ENCODE measurements at regions not wholly inside any gene's neighbourhood (a gene's known extent, or its start where the extent isn't known, plus 50 kb on each side); places are given as distances from the start of the nearest gene placed in this dataset.

DNA sequence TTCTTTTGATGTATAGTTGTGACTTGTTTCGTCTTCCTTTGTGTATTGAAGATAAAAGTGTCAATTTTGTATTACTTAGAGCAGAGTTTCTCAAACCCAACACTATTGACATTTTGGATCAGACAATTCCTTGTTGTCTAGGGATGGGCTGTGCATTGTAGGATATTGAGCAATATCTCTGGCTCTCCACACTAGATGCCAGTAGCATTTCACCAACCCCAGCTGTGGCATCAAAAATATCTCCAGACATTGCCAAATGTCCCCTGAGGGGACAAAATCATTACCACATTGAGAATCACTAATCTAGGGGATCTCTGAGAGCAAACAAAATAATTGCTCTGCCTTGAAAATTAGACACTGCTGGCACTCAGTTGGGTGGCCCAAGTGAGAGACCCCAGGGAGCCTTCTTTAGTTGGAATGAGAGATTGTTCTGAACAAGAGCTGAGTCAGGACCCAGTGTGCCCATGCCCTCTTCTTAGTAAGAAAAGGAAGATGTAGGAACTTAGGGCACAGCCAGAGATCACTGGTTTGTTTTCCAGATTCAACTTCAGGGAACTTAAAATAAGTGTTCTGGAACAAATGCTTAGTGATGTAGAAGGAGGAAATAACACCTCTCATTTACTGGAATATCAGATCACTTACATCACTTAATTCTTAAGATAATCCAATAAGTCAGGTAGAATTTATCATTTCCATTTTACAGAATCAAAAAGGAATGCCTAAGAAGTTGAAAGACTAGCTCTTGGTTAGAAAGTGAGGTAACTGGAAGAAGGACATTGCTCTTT lies 466.6 kb upstream of the TNP1 start:
- H3K4me3 Mint-ChIP-seq, result no peak overlapping the region
- DNase-seq (ENCODE audit: low spot score), result no peak
- peaks cover 2% of the 10 kb centered on the region for H3K36me3 Mint-ChIP-seq (ENCODE audit: low read depth)
- H3K27me3 Mint-ChIP-seq (ENCODE audit: low read depth), result peaks cover 2% of the 10 kb centered on the region
- peaks cover 10% of the 10 kb centered on the region for H3K4me1 Mint-ChIP-seq (ENCODE audit: low read depth)
- H3K9me3 Mint-ChIP-seq, result peaks cover 11% of the 10 kb centered on the region
- no peak overlapping the region for H3K27ac Mint-ChIP-seq

DNA sequence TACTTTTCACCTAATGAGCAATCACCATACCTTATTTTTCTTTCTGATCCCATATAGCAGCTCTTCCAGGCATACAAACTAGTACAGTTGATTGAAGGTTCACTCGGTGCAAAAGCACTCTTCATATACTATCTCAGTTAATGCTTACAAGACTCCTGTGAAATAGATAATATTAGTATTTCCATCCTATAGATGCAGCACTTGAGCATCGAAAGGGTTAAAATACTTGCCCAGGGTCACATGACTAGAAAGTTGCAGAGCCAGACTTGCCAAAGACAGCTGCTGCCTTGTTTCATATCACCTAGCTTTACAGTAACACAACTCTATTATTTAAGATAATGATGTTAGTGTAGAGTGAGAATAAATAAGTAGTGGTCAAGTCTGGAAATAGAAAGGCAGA lies 466.0 kb upstream of the TNP1 start:
- no peak for DNase-seq (ENCODE audit: low spot score)
- peaks cover 2% of the 10 kb centered on the region for H3K36me3 Mint-ChIP-seq (ENCODE audit: low read depth)

DNA sequence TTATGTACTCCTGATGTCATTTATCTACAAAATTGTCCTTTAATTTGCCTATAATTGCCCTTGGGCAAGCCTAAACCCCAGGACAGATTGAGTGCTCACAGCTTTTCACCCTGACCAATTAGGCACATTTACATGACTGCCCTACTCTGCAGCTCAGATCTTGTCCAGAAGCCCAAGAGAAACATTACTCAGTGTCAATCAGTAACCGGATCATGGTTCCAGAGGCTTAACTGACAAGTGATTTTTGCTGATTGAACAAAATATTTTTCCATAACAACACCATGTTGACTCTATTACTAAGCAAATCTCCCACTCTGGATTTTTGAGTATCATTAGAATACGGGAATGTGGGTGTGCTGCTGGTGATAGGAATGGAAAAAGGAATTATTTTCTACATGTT lies 465.4 kb upstream of the TNP1 start:
- Mint-ChIP-seq H3K36me3 (ENCODE audit: low read depth) (peaks cover 2% of the 10 kb centered on the region), H3K4me3 (no peak overlapping the region), H3K27me3 (ENCODE audit: low read depth) (peaks cover 2% of the 10 kb centered on the region), H3K9me3 (peaks cover 11% of the 10 kb centered on the region), H3K27ac (no peak overlapping the region), H3K4me1 (ENCODE audit: low read depth) (peaks cover 10% of the 10 kb centered on the region)
- no peak for DNase-seq (ENCODE audit: low spot score)

More for the DNA sequence above, 466.0 kb upstream of the TNP1 start:
- Mint-ChIP-seq H3K27me3 (ENCODE audit: low read depth) (peaks cover 2% of the 10 kb centered on the region), H3K27ac (no peak overlapping the region), H3K9me3 (peaks cover 11% of the 10 kb centered on the region), H3K4me1 (ENCODE audit: low read depth) (peaks cover 10% of the 10 kb centered on the region), H3K4me3 (no peak overlapping the region)

DNA sequence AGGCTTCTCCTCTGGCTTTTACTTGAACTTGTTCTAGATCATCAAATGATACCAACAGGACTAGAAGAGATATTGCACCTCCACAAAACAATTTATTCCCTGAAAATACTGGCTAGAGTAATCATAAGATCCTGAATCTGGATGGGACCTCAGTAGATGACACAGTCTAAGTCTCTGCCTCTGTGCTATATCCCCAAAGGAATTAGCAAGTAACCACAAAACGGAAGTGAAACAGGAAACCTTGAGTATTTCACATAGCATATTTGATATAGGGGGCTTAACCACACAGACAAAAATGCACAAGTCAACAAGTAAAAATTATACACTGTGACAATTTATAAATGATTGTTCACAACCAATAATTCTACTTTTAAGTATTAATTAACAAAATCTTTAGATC lies 456.9 kb upstream of the TNP1 start:
- Mint-ChIP-seq H3K36me3 (ENCODE audit: low read depth) (no peaks in the 10 kb centered on the region), H3K27ac (no peak overlapping the region), H3K4me3 (peak overlapping the region; percentile 11), H3K27me3 (ENCODE audit: low read depth) (peaks cover 2% of the 10 kb centered on the region), H3K9me3 (no peaks in the 10 kb centered on the region), H3K4me1 (ENCODE audit: low read depth) (peaks cover 10% of the 10 kb centered on the region)
- DNase-seq (ENCODE audit: low spot score), result no peak

DNA sequence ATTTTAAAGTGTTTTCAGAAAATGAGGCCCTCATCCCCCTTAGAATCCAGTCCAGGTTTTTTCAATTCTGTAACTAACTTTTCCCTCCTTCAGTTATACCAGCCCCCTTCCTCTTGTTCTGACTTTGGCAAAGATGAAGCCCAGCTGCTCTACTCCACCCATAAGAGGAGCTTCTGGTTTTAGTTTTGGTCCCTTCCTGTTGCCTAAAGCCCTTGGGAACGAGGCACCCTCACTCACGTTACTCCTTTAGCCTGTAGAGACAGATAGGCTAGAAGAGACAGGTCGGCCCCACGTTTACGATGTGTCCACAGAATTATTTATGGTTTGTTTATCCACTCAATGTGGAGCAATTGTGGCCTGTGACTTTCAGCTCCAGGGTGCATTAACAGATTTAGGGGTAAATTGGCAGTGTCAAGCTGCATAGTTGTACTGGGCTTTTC lies 454.2 kb upstream of the TNP1 start:
- H3K4me3 Mint-ChIP-seq, result no peak overlapping the region
- no peak overlapping the region for H3K27ac Mint-ChIP-seq
- no peak for DNase-seq (ENCODE audit: low spot score)

DNA sequence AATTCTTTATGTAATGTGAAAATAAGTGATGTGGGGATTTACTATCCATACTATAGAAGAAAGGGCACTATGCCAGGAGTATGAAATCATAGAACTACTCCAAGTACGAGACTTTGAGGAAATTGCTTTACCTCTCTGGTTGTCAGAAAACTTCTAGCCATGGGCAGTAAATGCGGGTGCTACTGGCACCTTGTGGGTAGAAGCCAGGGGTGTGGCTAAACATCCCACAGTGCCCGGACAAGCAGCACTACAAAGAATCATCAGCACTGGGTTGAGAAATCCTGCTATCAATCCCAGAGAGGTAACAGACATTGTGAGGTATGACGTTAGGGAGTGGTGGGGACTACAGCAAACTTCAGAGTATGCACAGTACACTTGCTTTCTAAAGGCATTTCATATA lies 453.5 kb upstream of the TNP1 start:
- Mint-ChIP-seq H3K4me1 (ENCODE audit: low read depth) (peaks cover 10% of the 10 kb centered on the region), H3K9me3 (peaks cover 4% of the 10 kb centered on the region), H3K36me3 (ENCODE audit: low read depth) (no peaks in the 10 kb centered on the region), H3K4me3 (no peak overlapping the region), H3K27me3 (ENCODE audit: low read depth) (peaks cover 2% of the 10 kb centered on the region), H3K27ac (no peak overlapping the region)
- no peak for DNase-seq (ENCODE audit: low spot score)

More for the DNA sequence above, 454.2 kb upstream of the TNP1 start:
- peaks cover 10% of the 10 kb centered on the region for H3K4me1 Mint-ChIP-seq (ENCODE audit: low read depth)
- no peaks in the 10 kb centered on the region for H3K36me3 Mint-ChIP-seq (ENCODE audit: low read depth)
- peaks cover 4% of the 10 kb centered on the region for H3K9me3 Mint-ChIP-seq
- H3K27me3 Mint-ChIP-seq (ENCODE audit: low read depth), result peaks cover 2% of the 10 kb centered on the region

DNA sequence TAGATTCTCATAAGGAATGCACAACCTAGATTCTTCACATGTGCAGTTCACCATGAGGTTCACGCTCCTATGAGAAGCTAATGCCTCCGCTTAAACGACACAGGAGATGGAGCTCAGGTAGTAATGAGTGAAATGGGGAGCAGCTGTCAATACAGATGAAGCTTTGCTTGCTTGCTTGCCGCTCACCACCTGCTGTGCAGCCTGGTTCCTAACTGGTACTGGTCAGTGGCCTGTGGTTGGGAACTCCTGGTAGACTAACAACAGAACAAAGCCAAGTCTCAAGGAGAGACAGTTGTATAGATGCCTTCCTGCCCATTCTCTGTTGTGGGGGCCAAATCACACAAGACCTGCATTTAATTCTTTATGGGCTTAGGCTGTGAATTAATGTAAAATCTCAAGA lies 449.2 kb upstream of the TNP1 start:
- H3K27ac Mint-ChIP-seq, result no peak overlapping the region
- no peaks in the 10 kb centered on the region for H3K27me3 Mint-ChIP-seq (ENCODE audit: low read depth)
- no peaks in the 10 kb centered on the region for H3K4me1 Mint-ChIP-seq (ENCODE audit: low read depth)
- H3K36me3 Mint-ChIP-seq (ENCODE audit: low read depth), result no peaks in the 10 kb centered on the region
- DNase-seq (ENCODE audit: low spot score), result no peak
- H3K9me3 Mint-ChIP-seq, result peaks cover 4% of the 10 kb centered on the region
- no peak overlapping the region for H3K4me3 Mint-ChIP-seq

DNA sequence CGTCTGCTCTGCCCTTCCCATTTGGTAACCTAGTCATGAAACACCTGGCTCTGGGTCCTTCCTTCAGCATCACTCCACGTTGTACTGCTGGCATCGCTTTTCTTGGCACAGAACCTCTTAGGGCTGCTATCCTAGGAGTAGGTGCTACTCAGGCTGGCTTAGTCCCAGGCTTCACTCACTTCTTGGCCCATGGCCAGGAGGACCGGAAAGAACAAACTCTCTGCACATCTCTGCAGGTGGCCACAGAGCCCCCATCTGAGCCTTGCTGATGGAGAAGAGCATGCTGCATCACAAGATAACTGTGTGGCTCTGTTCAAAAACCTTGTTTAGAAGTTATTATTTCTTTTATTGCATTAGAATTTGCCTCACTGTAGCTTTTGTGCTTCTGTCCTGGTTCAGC lies 447.2 kb upstream of the TNP1 start:
- Mint-ChIP-seq H3K4me1 (ENCODE audit: low read depth) (no peaks in the 10 kb centered on the region), H3K27me3 (ENCODE audit: low read depth) (no peaks in the 10 kb centered on the region), H3K36me3 (ENCODE audit: low read depth) (no peaks in the 10 kb centered on the region), H3K27ac (no peak overlapping the region), H3K9me3 (peaks cover 4% of the 10 kb centered on the region), H3K4me3 (no peak overlapping the region)
- DNase-seq (ENCODE audit: low spot score), result no peak

DNA sequence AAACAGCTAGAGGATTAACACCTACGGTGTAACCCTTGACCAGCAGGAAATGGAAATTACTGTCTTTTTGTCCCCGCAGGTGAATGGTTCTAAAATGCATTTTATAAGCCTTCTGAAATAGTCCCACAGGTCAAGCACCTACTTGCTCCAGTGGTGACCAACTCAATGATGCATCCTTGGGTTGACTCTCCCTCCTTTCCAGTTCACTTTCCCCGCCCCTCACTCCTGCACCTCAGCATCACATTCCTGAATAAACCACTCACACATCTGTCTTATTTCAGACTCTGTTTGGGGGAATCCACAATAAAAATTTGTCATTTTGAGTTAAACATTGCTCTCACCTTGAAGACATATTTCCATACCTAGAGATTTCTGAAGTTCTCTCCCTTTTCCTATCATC lies 446.0 kb upstream of the TNP1 start:
- Mint-ChIP-seq H3K4me3 (no peak overlapping the region), H3K4me1 (ENCODE audit: low read depth) (no peaks in the 10 kb centered on the region), H3K9me3 (peaks cover 4% of the 10 kb centered on the region), H3K36me3 (ENCODE audit: low read depth) (no peaks in the 10 kb centered on the region), H3K27ac (no peak overlapping the region), H3K27me3 (ENCODE audit: low read depth) (no peaks in the 10 kb centered on the region)
- DNase-seq (ENCODE audit: low spot score), result no peak

DNA sequence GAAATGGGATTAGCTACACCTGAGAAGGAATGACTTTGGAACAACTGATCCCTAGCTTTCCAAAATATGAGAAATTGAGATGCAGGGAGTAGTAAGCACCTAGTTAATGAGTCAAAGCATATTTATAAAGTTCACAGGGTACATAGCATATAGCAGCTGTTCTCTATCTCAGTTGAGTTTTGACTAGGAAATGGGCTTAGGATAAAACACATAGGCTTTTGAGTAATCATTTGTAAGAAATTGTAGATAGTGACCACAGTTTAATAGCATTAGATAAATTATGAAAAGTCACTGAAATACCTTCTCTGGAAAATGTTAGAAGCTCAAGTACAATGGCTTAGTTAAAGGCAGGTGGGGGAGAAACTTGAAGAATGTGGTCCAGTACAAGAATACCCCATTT lies 444.7 kb upstream of the TNP1 start:
- H3K27me3 Mint-ChIP-seq (ENCODE audit: low read depth), result no peaks in the 10 kb centered on the region
- no peak overlapping the region for H3K4me3 Mint-ChIP-seq
- no peak for DNase-seq (ENCODE audit: low spot score)
- peaks cover 2% of the 10 kb centered on the region for H3K9me3 Mint-ChIP-seq
- no peaks in the 10 kb centered on the region for H3K36me3 Mint-ChIP-seq (ENCODE audit: low read depth)
- H3K4me1 Mint-ChIP-seq (ENCODE audit: low read depth), result no peaks in the 10 kb centered on the region
- H3K27ac Mint-ChIP-seq, result no peak overlapping the region

DNA sequence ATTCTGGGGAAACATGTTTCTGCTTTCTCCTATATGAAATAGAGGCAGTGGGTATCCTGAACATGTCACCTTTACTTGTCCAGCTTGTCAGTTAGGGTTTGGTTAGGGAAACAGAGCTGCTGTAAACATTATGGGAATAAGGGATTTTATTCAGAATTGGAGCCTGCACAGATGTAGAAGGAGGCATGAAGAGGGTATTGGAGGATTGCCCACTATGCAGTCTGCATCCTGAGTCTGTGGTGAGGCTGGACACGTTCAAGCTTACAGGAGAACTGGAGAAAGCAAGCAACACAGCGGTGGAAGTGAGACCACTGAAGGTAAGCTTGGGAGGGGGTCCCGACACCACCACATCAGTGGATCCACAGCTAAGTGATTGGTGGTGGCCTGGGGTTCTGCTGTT lies 443.0 kb upstream of the TNP1 start:
- no peak for DNase-seq (ENCODE audit: low spot score)
- Mint-ChIP-seq H3K36me3 (ENCODE audit: low read depth) (no peaks in the 10 kb centered on the region), H3K9me3 (no peaks in the 10 kb centered on the region), H3K27ac (no peak overlapping the region), H3K4me3 (no peak overlapping the region), H3K4me1 (ENCODE audit: low read depth) (no peaks in the 10 kb centered on the region), H3K27me3 (ENCODE audit: low read depth) (no peaks in the 10 kb centered on the region)

DNA sequence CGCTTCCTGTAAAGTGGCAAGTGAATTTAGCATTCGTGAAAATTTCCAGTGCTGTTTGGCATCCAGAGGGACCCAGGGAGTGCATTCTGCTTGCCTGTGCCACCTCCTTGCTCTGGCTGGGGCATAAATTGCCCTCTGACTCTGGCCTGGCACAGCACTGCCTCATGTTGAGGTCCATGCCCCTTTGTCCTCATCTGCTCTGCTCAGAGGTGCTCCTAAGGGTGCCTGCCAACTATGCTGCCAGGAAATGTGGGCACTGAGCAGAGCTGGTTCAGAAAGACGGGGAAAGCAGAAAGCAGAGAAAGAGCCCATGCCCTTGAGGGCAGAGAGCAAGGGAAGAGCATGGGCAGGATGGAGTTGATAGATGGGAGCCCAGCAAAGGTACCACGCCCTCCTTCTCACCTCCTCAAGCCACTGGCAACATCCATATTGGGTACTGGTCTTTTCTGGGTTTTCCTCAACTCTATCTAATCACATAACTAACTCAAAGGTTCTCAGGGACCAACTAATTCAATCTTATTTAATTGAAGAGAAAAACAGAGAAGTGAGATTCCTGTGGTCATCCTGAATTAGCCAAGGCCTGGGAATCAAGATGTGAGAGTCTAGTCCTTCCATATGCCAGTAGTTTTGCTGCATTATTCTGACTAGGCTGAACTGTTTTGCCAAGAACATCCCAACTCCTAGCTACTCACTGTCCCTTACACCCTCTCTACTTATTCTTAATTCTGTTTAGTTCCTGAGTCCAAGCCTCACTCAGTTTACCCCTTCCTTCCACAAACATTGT lies 441.5 kb upstream of the TNP1 start:
- Mint-ChIP-seq H3K4me1 (ENCODE audit: low read depth) (no peaks in the 10 kb centered on the region), H3K9me3 (peaks cover 7% of the 10 kb centered on the region), H3K4me3 (no peak overlapping the region), H3K27me3 (ENCODE audit: low read depth) (peaks cover 4% of the 10 kb centered on the region), H3K36me3 (ENCODE audit: low read depth) (no peaks in the 10 kb centered on the region), H3K27ac (no peak overlapping the region)
- no peak for DNase-seq (ENCODE audit: low spot score)

DNA sequence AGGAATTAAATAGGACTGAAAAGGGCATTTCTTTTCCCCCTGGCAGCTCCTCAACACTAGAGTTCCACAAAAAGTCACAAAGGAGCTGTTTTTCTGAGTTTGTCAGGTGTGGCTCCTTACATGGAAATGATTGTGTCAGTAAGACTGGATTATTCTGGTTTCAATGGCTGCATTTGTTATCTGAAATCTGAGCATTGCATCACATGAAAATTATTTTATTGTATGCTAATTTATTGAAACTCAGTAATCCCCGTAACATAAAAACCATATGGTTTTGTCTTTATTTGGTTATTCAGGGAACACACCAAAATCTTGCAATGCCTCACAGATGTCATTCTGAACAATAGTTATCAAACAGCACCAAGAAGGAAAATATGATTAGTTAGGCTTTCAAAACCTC lies 439.7 kb upstream of the TNP1 start:
- peaks cover 4% of the 10 kb centered on the region for H3K27me3 Mint-ChIP-seq (ENCODE audit: low read depth)
- H3K27ac Mint-ChIP-seq, result no peak overlapping the region
- H3K4me1 Mint-ChIP-seq (ENCODE audit: low read depth), result no peaks in the 10 kb centered on the region
- H3K4me3 Mint-ChIP-seq, result no peak overlapping the region
- DNase-seq (ENCODE audit: low spot score), result no peak
- H3K36me3 Mint-ChIP-seq (ENCODE audit: low read depth), result no peaks in the 10 kb centered on the region
- H3K9me3 Mint-ChIP-seq, result peaks cover 7% of the 10 kb centered on the region

DNA sequence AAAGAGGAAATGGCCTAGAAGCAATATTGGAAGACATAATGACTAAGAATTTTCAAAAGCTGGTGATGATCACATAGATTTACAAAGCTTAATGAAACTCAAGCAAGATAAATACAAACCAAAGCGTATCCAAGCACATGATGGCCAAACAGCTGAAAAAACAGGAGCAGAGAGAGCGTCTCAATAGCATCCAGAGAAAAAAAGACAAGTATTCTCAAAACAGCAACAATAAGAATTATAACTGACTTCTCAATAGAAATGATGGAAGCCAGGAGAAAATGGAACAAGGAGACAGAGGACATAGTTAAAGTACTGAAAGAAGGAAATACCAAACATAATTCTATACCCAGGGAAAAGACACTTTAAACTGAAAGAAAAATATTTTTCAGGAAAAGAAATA lies 437.2 kb upstream of the TNP1 start:
- Mint-ChIP-seq H3K27me3 (ENCODE audit: low read depth) (peaks cover 4% of the 10 kb centered on the region), H3K36me3 (ENCODE audit: low read depth) (no peaks in the 10 kb centered on the region), H3K4me1 (ENCODE audit: low read depth) (no peaks in the 10 kb centered on the region), H3K9me3 (peaks cover 7% of the 10 kb centered on the region), H3K27ac (no peak overlapping the region), H3K4me3 (no peak overlapping the region)
- no peak for DNase-seq (ENCODE audit: low spot score)
